Neural progenitor cell (in vitro differentiated cells): ENCODE measurements at regions not wholly inside any gene's neighbourhood (a gene's known extent, or its start where the extent isn't known, plus 50 kb on each side); places are given as distances from the start of the nearest gene placed in this dataset.

ENCODE experiments used
- CTCF ChIP-seq: fragments of 200-600 bp; sonication (generic); IDR thresholded peaks from 2 replicates; pipeline ENCODE4 v1.5.1; 2017; ENCODE audit warnings: antibody characterized with exemption, mild to moderate bottlenecking
- EZH2 ChIP-seq: fragments of 200-600 bp; sonication (generic); IDR thresholded peaks from 2 replicates; pipeline ENCODE4 v1.6.1; 2017; ENCODE audit warnings: antibody characterized with exemption, mild to moderate bottlenecking, moderate library complexity

- TF ChIP-seq CTCF (no peak), EZH2 (no peak)
Measured at GRCh38 chrX:14997271-14997670, 124.0 kb downstream of the MOSPD2 start.
